ENCODE measurements at regions not wholly inside any gene's neighbourhood (a gene's known extent, or its start where the extent isn't known, plus 50 kb on each side); places are given as distances from the start of the nearest gene placed in this dataset.

DNA sequence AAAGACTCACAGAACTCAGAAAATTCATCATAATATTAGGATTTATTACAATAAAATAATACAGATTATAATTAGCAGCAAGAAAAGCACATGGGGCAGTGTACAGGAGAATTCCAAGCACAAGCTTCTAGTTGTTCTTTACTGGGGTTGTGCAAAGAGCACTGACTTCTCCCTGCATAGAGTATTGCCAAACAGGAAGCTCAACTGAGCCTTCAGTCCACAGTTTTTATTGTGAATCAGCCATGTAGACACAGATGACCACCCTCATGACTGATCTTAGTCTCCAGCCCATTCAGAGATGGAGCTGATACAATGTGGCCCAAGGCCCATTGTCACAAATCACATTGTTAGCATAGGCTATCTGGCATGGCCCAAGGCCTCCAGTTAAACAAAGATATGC, 798.9 kb downstream of the KCNA4 start:
- TF ChIP-seq, protein P1, sequence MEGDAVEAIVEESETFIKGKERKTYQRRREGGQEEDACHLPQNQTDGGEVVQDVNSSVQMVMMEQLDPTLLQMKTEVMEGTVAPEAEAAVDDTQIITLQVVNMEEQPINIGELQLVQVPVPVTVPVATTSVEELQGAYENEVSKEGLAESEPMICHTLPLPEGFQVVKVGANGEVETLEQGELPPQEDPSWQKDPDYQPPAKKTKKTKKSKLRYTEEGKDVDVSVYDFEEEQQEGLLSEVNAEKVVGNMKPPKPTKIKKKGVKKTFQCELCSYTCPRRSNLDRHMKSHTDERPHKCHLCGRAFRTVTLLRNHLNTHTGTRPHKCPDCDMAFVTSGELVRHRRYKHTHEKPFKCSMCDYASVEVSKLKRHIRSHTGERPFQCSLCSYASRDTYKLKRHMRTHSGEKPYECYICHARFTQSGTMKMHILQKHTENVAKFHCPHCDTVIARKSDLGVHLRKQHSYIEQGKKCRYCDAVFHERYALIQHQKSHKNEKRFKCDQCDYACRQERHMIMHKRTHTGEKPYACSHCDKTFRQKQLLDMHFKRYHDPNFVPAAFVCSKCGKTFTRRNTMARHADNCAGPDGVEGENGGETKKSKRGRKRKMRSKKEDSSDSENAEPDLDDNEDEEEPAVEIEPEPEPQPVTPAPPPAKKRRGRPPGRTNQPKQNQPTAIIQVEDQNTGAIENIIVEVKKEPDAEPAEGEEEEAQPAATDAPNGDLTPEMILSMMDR (conservative IDR thresholded peaks at IDR 0.05; ENCODE audit: low read depth, low read length) = no peak
- no peak for TF ChIP-seq EZH2phosphoT487 (IDR thresholded peaks at IDR 0.05; ENCODE audit: borderline replicate concordance, low read length)
- no peak for TF ChIP-seq EZH2 (IDR thresholded peaks at IDR 0.05; ENCODE audit: low read length, unreplicated experiment)
